ENCODE measurements at regions not wholly inside any gene's neighbourhood (a gene's known extent, or its start where the extent isn't known, plus 50 kb on each side); places are given as distances from the start of the nearest gene placed in this dataset.

DNA sequence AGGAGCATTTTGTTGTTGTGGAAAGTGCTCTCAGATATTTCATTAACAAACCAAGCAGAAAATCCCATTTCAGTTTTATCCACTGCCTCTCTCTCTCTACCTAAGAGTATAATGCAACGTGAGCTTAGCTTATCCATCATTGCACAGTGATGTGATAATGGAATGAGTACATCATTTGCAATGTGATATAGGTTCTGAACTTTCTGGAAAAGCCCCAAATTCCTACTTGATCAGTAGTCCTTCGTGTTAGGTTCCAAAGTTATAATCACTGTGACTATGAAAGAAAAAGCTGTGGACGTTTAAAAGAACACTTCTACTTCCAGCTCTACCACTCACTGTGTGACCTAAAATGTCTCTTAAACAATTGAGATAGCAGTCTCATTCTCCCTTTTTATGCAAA is 76.4 kb upstream of the PRMT6 start:
- H3K9me3 ChIP-seq (ENCODE audit: insufficient read depth, low read depth, low read length), result no peaks in the 10 kb centered on the region
- no peak overlapping the region for H3K4me3 ChIP-seq (ENCODE audit: low read length, poor library complexity, severe bottlenecking)
- no peaks in the 10 kb centered on the region for H3K9me2 ChIP-seq (replicated peaks; ENCODE audit: low read depth, low read length)
- no peak overlapping the region for H2AFZ ChIP-seq (ENCODE audit: low read length)
- H4K20me1 ChIP-seq (ENCODE audit: insufficient read depth, low read length, poor library complexity, severe bottlenecking), result no peaks in the 10 kb centered on the region
- no peaks in the 10 kb centered on the region for H3K4me1 ChIP-seq (ENCODE audit: insufficient read depth, low read length, poor library complexity, severe bottlenecking)
- no peaks in the 10 kb centered on the region for H3K27me3 ChIP-seq (ENCODE audit: insufficient read depth, low read length, poor library complexity, severe bottlenecking)
- H3K4me2 ChIP-seq (ENCODE audit: low read depth, low read length, poor library complexity, severe bottlenecking), result no peak overlapping the region
- H3K9ac ChIP-seq (ENCODE audit: low read depth, low read length, poor library complexity, severe bottlenecking), result no peak overlapping the region
- H3K36me3 ChIP-seq (ENCODE audit: insufficient read depth, low read length), result no peaks in the 10 kb centered on the region
- no peak for TF ChIP-seq EZH2phosphoT487 (IDR thresholded peaks at IDR 0.05; ENCODE audit: borderline replicate concordance)
- TF ChIP-seq, protein P1, sequence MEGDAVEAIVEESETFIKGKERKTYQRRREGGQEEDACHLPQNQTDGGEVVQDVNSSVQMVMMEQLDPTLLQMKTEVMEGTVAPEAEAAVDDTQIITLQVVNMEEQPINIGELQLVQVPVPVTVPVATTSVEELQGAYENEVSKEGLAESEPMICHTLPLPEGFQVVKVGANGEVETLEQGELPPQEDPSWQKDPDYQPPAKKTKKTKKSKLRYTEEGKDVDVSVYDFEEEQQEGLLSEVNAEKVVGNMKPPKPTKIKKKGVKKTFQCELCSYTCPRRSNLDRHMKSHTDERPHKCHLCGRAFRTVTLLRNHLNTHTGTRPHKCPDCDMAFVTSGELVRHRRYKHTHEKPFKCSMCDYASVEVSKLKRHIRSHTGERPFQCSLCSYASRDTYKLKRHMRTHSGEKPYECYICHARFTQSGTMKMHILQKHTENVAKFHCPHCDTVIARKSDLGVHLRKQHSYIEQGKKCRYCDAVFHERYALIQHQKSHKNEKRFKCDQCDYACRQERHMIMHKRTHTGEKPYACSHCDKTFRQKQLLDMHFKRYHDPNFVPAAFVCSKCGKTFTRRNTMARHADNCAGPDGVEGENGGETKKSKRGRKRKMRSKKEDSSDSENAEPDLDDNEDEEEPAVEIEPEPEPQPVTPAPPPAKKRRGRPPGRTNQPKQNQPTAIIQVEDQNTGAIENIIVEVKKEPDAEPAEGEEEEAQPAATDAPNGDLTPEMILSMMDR (conservative IDR thresholded peaks at IDR 0.05; ENCODE audit: low read length), result no peak
- no peaks in the 10 kb centered on the region for H3K79me2 ChIP-seq (ENCODE audit: insufficient read depth, low read length)
- no peaks in the 10 kb centered on the region for H3F3A ChIP-seq (ENCODE audit: low read depth)

DNA sequence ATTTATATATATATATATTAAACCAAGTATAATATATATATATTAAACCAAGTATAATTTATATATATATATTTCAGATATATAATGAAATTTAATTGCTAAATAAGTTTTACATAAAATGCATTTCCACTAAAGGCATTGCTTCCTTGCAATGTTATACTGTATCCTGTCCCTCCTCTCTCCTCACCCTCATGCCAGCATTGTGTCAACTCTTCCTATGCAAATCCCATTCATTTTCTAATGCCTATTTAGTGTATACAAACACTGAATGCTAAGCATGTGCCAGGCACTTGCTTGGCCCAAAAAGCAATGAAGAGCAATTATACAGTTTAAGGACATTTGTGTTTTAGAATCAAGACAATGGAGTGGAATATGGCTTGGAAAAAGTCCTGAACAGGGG is 71.7 kb upstream of the PRMT6 start:
- no peaks in the 10 kb centered on the region for H3F3A ChIP-seq (ENCODE audit: low read depth)
- H3K9ac ChIP-seq (ENCODE audit: low read depth, low read length, poor library complexity, severe bottlenecking), result no peak overlapping the region
- no peak overlapping the region for H2AFZ ChIP-seq (ENCODE audit: low read length)
- no peaks in the 10 kb centered on the region for H3K9me2 ChIP-seq (replicated peaks; ENCODE audit: low read depth, low read length)
- no peaks in the 10 kb centered on the region for H3K27me3 ChIP-seq (ENCODE audit: insufficient read depth, low read length, poor library complexity, severe bottlenecking)
- no peak overlapping the region for H3K4me3 ChIP-seq (ENCODE audit: low read length, poor library complexity, severe bottlenecking)
- TF ChIP-seq, protein P1 (conservative IDR thresholded peaks at IDR 0.05; ENCODE audit: low read length), result no peak
- TF ChIP-seq EZH2phosphoT487 (IDR thresholded peaks at IDR 0.05; ENCODE audit: borderline replicate concordance), result no peak
- no peaks in the 10 kb centered on the region for H3K9me3 ChIP-seq (ENCODE audit: insufficient read depth, low read depth, low read length)
- H3K4me1 ChIP-seq (ENCODE audit: insufficient read depth, low read length, poor library complexity, severe bottlenecking), result no peaks in the 10 kb centered on the region
- H3K36me3 ChIP-seq (ENCODE audit: insufficient read depth, low read length), result no peaks in the 10 kb centered on the region
- no peaks in the 10 kb centered on the region for H3K79me2 ChIP-seq (ENCODE audit: insufficient read depth, low read length)
- H4K20me1 ChIP-seq (ENCODE audit: insufficient read depth, low read length, poor library complexity, severe bottlenecking), result no peaks in the 10 kb centered on the region
- no peak overlapping the region for H3K4me2 ChIP-seq (ENCODE audit: low read depth, low read length, poor library complexity, severe bottlenecking)

DNA sequence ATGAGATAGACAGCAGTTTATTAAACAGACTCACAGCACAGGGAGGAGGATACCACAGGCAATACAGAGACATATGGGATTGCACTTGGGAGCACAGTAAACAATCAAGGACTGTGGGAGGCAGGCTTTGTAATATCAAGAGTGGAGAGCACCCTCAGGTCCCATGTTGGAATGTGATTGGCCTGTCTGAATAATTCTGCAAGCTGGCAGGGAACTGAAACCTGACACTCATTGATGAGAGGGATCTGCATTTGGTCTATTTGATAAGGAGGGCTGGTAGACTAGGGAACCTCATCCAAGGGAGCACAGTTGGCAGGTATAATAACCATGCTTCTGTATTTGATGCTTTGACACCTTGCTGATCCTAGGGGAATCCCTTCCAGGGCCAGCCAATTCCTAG is 69.9 kb upstream of the PRMT6 start:
- Histone ChIP-seq H3K36me3 (ENCODE audit: insufficient read depth, low read length) (no peaks in the 10 kb centered on the region), H3K4me3 (ENCODE audit: low read length, poor library complexity, severe bottlenecking) (no peak overlapping the region), H3K9me2 (replicated peaks; ENCODE audit: low read depth, low read length) (no peaks in the 10 kb centered on the region), H3K79me2 (ENCODE audit: insufficient read depth, low read length) (no peaks in the 10 kb centered on the region), H3K9ac (ENCODE audit: low read depth, low read length, poor library complexity, severe bottlenecking) (no peak overlapping the region), H3K27me3 (ENCODE audit: insufficient read depth, low read length, poor library complexity, severe bottlenecking) (no peaks in the 10 kb centered on the region), H4K20me1 (ENCODE audit: insufficient read depth, low read length, poor library complexity, severe bottlenecking) (no peaks in the 10 kb centered on the region), H3K4me2 (ENCODE audit: low read depth, low read length, poor library complexity, severe bottlenecking) (no peak overlapping the region), H3F3A (ENCODE audit: low read depth) (no peaks in the 10 kb centered on the region), H3K4me1 (ENCODE audit: insufficient read depth, low read length, poor library complexity, severe bottlenecking) (no peaks in the 10 kb centered on the region), H3K9me3 (ENCODE audit: insufficient read depth, low read depth, low read length) (no peaks in the 10 kb centered on the region), H2AFZ (ENCODE audit: low read length) (no peak overlapping the region)
- TF ChIP-seq, protein P1 (conservative IDR thresholded peaks at IDR 0.05; ENCODE audit: low read length), result no peak
- no peak for TF ChIP-seq EZH2phosphoT487 (IDR thresholded peaks at IDR 0.05; ENCODE audit: borderline replicate concordance)
